HG03571 (cell line): ENCODE measurements at regions not wholly inside any gene's neighbourhood (a gene's known extent, or its start where the extent isn't known, plus 50 kb on each side); places are given as distances from the start of the nearest gene placed in this dataset.

Experiments used
- ATAC-seq: cut with Tn5 transposase; IDR thresholded peaks from one replicate; pipeline ENCODE4 v1.9.1; 2021; ENCODE audit not compliant: unreplicated experiment

DNA sequence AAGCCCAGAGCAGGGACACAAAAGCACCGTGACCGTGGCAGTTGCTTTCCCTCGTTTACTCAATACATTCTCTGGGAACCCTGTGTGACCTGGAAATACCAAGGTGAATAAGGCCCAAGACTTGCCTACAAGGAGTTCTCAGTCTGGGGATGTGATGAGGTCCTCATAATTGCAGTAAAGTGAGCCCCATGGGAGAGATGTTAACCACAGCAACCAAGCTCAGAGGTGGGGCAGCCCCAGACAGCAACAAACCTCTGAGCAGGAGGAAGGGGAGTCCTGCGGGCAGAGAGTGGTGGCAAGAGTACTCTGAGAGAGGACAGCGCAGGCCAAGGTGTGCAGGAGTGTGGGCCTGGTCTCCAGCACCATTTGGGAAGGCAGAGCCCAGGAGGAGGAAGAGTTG is 91.6 kb downstream of the TTC32 start:
- ATAC-seq = no peak

DNA sequence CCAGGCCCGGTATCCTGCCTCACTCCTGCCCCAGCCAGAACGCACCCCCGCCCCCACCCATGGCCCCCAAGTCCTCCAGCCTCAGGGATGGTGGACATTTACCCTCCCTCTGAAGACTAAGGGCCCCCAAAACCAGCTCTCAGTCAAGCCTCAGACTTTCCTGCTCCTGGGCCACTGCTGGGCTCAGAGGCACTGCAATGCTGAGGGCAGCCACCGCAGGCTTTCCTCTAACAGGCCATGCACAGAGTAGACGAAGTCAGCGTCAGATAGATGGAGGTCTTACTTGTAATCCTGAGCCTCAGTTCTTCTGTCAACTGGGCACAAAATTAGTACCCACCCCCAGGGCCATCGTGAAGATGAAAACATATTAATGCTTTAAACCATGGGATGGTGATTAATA is 92.6 kb downstream of the TTC32 start:
- ATAC-seq = no peak

DNA sequence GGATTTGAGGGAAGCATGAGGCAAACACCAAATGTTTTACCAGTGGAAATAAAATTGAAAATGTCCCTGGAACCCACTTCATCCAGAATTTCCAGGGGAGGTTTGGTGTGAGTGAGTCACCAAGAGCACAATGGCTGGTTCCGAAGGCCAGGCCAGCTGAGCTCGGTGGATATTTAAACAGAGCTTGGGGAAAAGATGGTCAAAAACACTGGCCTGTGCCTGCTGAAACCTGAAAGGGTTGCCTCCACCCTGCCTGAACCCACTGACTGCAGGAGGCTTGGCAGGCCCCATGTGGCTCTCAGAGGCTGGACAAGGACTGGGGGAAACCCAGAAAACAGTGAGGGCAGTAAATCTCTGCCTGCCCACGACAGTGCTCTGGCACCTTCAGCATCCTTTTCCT is 93.9 kb downstream of the TTC32 start:
- ATAC-seq = no peak

DNA sequence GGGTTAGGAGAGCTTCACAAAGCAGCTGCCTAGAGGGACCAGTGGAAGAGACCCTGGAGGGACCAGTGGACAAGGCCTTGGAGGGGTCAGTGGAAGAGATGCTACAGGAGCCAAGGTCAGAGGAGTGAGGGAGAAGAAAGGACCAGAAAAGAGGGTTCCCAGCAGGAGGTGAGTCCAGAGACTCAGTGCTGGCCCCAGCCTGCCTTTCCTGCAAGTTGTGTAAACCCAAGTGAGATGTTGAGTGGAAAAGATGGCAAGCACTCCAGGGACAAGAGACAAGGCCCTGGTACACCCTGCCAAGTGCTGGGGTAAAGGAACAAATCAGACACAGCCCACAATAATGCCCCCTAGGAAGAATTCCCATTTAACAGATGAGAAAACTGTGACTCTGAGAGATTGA is 94.4 kb downstream of the TTC32 start:
- no peak for ATAC-seq

DNA sequence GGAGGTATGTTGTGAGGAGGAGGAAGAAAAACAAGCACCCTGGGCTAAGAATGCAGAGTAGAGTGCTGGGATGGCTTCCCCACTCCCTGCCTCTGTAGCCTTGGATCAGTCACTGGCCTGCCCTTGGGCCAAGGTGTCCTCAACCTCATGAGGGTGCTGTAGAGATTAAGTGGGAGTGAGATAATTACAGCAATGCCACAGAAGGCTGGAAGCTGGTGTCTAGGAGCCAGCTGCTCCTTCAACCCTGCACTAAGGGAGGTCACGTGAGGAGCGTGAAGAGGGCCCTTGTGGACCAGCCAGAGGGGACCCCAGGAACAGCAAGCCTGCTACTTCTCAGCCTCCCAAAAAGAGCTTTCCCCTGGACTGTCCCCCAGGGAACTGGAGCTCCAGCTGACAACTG is 95.2 kb downstream of the TTC32 start:
- ATAC-seq = no peak

DNA sequence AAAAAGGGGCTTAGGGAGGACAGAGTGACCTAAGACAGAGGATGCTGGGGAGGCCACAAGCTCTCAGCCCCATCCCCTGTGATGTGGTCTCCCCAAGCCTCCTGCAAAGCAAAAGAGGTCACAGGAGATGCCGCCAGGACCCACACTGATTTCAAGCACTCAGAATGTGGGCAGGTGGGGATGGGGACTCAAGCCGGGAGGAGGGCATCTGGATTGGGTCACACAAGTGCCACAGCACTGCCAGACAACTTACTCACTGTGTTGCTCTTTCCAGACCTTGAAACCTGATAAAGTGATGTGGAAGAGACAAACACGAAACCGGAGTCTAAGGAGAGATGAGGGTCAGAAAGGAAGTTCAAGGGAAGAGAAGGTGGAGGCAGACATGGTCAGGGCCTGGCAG is 95.7 kb downstream of the TTC32 start:
- ATAC-seq = no peak

DNA sequence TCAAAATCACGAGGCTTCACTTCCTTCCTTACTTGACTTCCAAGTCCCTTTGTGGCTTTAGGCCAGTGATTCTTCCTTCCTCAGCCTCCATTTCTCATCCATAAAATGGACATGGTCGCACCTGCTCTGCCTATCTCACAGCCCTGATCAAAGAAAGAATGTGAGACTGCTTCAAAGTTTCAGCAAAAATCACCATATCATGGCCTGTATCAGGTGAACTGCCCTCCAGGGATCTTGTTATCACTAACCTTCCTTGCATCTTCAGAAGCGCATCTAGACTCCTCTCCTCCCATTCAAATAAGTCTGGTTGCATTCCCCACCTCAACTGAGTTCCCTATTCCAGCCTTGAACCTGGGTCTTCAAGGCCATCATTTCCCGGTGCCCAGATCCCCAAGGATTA is 96.5 kb downstream of the TTC32 start:
- no peak for ATAC-seq

DNA sequence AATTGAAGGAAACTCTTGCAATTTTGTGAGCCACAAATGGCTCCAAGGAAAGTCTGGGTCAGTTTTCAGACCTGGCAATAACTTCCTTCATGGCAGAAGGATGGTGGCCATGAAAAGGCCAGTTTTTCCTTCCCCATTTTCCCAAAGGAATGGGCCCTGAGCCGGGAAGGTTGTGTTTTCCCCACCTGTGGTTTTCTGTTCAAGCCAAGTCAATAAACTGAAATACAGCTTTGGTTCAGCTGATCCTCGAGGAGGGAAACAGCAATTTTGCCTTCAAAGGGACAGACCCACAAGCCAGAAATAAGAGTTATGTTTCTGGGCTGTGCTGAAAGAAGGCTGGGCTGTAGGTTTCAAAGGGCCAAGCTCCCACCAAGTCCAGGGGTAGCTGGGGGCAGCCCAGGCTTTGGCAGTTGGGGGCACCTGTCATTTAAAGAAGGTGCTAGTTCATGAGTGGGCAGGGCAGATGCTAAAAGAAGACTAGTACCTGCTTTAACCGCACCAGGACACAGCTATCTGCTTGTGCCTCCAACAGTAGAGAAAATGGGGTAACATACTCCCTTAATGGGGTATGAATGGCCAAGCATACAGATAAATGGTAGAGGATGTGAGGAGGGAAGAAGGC is 97.0 kb downstream of the TTC32 start:
- ATAC-seq = no peak

DNA sequence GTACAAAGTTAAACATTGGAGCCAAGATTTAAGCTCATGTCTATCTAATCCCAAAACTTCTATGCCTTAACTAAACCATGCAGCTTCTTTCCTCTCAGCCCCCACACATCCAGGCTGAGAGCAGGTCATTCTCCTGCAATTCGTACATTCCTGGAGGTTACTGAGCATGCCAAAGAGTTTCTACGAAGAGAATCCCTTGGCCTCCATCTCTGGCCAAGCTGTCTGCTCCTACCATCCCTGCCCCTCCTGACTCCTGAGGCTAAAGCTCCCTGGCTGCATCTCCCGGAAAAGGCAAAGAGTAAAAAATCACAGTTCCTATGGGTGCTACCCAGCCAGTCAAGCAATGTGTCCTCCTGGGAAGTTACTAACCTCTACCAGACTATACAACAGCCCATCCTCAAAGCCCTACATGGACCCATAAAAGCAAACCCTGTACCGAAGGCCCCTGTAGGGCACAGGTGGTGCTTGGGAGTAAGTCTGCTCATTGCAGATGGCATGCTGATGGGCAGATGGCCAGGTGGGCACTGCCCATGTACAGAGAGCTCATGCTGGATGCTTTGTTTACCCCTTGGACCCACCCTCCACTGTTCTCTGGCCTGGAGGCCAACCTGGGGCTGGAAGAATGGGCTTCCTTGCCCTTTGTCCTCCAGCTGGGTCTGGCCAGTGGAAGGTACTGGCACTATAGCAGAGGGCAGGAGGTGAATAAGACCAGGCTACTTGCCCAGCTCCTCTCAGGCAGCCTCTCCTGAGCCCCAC is 99.5 kb downstream of the TTC32 start:
- no peak for ATAC-seq

DNA sequence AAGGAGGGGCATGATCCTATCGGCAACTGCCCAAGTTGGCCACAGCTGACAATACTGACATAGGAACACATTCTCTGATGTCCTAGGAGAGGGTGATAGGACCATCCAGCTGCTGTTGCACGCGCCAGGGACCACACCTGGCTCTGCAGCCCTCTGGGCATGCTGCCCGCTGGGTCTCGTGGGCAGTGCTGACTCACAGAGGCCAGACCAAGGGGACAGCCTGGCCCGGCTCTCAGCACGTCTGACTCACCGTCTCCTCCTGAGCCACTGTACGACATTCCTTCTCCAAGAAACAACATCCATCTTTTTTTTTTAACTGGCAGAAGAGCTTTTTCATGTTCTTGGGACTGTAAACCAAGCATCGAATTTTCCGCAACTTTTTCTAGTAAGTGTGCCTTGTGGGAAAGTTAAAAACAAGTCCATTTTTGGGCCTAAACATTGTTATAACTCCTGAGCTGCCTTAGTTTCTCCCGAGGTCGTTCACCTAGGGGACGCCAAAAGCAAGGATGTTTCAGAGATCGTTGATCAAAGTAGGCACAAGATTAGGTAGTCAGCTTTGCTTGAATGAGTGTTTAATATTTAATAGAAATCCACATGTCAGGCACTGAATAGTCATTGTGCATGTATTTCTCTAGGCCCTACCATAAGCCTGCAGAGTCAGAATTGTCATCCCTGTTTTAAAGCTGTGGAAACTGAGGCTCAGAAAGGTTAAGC is 100.3 kb downstream of the TTC32 start:
- no peak for ATAC-seq

DNA sequence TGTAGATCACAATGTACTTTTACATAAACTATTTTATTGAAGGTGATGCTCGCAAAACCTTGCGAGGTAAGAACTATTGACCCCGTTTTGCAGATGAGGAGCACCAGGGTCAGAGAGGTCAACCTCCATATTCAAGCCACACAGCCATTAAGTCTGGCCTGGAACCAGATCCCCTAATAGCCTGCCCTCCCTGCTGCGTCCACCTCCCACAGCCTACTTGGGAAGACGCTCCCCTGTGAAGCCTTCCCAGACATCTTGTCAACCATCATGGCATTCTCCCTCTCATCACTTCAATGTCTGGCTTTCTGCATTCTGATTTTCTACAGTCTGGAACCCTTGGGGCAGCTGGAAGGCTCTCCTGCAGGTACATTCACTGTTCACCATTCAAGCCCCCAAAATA is 101.0 kb downstream of the TTC32 start:
- no peak for ATAC-seq

DNA sequence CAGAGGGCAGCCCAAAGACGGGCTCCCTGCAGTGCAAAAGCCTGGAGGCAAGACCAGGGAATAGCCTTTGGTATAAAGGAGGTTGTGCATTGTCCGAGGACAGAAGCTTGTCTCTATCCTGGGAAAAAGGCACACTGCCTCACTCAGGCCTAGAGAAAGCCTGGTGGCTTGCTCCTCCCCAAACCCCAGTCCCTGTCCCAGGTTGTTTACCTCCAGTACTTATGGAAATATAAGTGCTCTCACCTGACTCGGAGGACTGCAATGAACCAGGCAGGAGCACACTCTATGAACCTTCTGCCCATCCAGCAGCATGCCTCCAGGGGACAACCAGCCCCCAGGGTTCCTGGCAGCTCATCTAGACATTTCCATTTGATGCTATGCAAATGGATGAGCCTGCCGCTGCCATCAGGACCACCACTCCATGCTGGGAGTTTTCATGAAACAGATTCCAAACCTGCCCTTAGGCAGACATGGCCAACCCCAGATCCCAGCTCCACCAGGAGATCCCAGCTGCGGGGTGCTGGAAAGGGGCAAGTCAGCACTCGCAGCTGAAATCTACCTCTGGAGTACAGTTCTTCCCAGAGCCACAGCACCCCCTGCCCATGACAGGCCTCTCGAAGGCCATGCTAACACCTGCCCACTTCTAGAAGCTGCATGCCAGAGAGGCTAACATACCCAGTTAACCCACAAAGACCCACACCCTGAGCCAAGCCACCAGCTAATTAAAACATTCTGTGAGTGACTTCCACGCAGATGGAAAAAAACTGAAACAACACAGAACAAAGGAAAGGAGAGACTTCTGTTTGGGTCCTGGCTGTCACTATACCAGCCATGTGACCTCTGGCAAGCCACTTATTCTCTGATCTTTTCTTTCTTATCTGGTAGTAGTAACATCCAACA is 101.7 kb downstream of the TTC32 start:
- ATAC-seq = no peak

DNA sequence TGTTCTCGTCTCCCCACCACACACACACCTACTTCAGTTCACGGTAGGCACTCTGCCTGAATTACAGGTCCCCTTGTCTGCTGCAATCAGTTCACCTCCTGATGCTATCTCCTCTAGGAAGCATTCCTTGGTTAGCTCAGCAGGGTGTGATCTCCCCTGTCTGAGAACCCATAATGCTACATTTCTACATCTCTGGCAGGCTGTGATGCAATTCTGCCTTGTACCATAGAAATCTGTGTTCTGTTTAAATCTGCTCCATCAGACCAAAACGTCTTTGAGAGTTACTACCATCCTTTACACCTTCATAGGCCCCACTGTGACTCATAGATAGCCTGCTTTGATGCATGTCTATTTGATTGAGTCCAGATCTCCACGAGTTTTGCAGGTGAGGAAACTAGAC is 103.9 kb downstream of the TTC32 start:
- no peak for ATAC-seq

DNA sequence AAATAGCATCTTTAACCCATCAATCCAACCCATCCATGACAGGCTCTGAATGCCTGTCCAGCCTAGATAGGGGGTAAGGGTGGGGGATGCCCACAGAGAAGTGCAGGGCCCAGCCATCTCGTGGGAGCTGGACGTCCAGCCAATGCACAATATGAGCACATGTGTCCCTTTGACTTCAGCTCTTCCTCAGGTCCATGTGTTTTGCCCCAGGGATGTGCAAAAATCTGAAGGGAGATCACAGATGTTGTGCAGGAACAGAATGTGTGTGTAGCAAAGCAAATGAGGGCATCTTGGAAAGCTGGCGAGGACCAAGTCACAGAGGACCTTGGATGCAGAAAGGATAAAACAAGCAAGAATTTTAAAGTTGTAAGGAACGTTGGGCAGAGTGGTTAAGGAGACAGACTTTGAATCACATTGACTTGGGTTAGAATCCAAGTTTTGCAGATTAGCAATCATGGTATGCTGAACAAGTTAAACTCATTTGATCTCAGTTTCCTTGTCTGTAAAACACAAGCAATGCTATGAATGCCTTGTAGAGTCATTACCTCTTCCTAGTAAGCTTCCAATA is 104.5 kb downstream of the TTC32 start:
- ATAC-seq = no peak

DNA sequence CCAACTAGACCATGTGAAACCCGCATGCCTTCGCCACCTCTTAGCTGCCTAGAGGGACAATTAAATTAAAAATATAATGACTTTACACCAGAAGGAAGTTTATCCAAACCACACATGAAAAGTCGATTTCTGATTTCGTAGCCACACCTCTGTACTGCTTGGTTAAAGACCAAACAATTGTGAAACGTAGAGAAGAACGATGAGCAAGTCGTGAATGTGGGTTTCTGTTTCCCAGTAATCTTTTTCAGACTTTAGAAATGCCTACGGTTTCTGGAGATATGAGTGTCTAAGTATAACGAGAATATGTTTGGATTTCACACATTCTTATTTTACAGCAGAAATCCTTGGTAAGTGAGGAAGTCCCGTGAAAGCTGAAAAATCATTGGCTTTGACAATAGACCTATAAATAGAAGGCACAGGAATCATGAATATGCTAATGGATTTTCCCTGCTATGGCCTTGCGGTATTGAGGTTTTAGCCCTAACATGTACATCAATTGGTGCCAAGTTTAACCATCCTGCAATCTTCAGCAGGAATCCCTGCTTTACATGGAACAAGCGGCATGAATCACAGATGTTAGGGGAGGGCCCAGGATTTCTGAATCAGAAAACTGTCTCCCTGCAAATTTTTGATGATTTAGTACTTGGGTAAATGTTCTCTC is 105.6 kb downstream of the TTC32 start:
- no peak for ATAC-seq

DNA sequence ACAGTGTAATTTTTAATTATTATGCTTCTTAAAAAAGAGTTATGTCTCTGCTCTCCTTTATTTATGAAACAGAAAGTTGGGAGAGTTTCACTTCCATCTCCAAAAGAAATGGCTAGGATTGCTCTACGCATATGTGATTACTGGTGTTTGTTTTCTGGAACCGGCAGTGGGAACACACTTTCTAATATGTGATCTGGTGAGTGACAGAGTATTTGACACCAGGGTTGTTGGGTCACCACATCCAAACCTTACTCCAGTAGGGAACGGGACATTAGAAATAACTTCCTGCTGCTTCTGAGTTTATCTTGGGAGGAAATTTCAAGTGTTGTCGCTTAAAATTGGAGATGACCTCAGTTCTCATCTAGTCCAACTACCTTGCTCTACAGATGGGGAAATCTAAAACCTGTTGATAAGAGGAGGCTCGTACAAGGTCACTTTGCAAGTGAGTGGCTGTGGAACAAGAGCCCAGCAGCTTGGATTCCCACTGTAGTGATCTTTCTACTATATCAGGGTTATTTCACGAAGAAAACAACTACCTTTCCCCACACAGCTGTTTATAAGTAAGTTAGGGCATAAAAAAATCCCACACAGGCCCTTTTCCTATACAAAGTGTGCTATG is 108.5 kb downstream of the TTC32 start:
- no peak for ATAC-seq

DNA sequence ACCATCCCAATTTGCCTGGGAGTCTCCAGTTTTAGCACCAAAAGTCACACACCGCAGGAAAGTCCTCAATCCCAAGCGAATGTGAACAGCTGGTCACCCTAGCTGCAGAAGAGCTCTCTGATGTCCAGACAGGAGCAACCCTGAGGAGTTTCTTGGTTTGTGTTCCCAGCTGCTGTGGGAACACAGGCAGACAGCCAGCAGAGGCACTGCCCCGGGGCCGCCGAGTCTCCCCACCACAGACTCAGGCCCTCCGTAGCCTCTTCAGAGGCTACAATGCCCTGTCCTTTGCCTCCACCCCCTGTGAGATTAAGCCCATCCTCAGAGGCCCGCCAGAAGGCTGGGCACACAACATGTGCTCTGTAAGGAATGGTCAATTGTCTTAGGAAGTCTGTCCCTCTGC is 111.5 kb downstream of the TTC32 start:
- ATAC-seq = no peak

DNA sequence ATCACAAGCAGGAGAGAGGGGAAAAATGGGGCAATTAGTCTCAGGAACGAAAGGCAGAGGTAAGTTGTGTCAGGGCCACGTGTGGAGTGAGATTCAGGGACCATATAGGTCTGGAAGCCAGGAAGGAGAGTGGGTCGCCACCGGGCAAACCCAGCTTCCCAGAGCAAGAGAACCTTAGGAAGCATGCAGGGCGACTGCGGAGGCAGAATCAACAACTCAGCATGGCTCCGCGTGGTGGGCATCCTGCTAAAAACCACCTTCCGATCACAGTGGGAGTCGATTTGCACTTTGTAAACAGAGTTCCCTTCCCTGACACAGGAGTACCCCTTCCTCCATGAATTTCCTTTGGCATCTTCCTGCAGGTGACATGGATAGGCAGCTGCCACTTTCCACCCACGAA is 114.6 kb downstream of the TTC32 start:
- ATAC-seq = no peak

DNA sequence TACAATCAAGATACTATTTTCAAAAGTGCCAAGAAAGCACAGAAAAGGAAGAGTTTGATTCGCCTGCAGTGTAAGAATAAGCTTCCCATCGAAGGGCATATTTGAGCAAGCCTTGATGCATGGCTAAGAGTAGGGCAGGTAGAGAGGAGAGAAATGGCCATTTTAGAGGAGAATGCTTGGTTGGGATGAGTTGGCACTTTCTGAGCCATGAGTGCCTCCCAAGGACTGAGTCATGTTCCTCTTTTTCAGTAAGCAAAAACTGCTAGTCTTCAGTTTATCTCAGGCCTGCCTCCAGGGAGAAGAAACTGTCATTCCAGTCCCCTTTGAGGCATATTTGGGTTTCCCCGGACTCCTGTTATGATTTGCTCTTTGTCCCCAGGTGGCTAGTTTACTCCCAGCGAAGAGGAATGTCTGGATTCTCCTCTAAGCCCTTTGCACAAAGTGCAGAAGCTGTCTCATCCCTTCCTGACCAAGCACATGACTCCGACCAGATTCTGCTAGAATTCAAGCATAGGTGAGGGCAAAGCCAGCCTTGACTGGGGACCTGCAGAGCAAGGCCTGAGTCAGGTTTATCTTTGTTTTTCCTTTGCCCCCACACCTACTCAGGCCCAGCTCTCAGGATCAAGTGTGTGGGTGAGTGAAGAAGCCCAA is 115.2 kb downstream of the TTC32 start:
- ATAC-seq = no peak

DNA sequence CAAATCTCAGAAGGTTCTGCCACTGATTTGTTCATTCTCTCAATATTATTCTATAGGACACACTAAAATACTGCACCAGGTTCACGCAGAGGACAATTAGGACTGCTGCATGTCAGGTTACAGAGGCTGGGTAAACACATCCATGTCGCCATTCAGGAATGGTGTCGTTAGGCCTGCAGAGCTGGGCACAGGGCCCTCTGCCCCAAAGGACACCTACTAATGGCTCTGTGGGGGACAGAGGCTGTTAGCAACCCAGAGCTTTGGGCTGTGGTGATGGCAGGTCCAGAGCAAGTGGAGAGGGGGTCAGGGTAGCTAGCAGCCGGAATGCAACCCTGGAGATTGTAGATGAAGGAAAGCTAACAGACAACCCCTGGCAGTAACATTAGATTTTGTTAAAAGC is 115.9 kb downstream of the TTC32 start:
- no peak for ATAC-seq
